Osteoblast (primary cell): ENCODE measurements at regions not wholly inside any gene's neighbourhood (a gene's known extent, or its start where the extent isn't known, plus 50 kb on each side); places are given as distances from the start of the nearest gene placed in this dataset.

Experiments
- DNase-seq: peaks from one replicate; pipeline ENCODE4 v3.0.0; 2011; ENCODE audit warnings: low spot score, mixed read lengths; ENCODE audit not compliant: insufficient read length; ENCODE audit errors: missing footprints
- H2AFZ ChIP-seq: 2 replicates; pipeline ENCODE4 v1.6.0; 2011; ENCODE audit warnings: mild to moderate bottlenecking, low read length
- H3K27ac ChIP-seq: 2 replicates; pipeline ENCODE4 v1.5.1; 2011; ENCODE audit warnings: mild to moderate bottlenecking, low read depth, low read length, moderate library complexity
- H3K27me3 ChIP-seq: 2 replicates; pipeline ENCODE4 v1.6.0; 2012; ENCODE audit warnings: mild to moderate bottlenecking, control low read depth, inconsistent platforms, low read length, moderate library complexity; ENCODE audit not compliant: insufficient read depth
- H3K36me3 ChIP-seq: 2 replicates; pipeline ENCODE4 v1.5.1; 2011; ENCODE audit warnings: mild to moderate bottlenecking, low read length, control low read depth, moderate library complexity; ENCODE audit not compliant: insufficient read depth
- H3K4me1 ChIP-seq: 2 replicates; pipeline ENCODE4 v1.5.1; 2011; ENCODE audit warnings: mild to moderate bottlenecking, low read length, control low read depth, moderate library complexity; ENCODE audit not compliant: insufficient read depth
- H3K4me2 ChIP-seq: 2 replicates; pipeline ENCODE4 v1.6.0; 2011; ENCODE audit warnings: mild to moderate bottlenecking, low read length; ENCODE audit not compliant: insufficient read depth
- H3K4me3 ChIP-seq: fragments of 200-600 bp; sonication (generic); 3 replicates; pipeline ENCODE4 v1.5.1; 2012; ENCODE audit warnings: mild to moderate bottlenecking, low read length, inconsistent platforms; ENCODE audit not compliant: insufficient read depth
- H3K79me2 ChIP-seq: 2 replicates; pipeline ENCODE4 v1.6.0; 2012; ENCODE audit warnings: mild to moderate bottlenecking, low read length, control low read depth, inconsistent platforms; ENCODE audit not compliant: insufficient read depth
- H3K9me3 ChIP-seq: 2 replicates; pipeline ENCODE4 v1.5.1; 2011; ENCODE audit warnings: low read depth, low read length, control low read depth
- H4K20me1 ChIP-seq: 2 replicates; pipeline ENCODE4 v1.6.0; 2012; ENCODE audit warnings: mild to moderate bottlenecking, low read length, control low read depth; ENCODE audit not compliant: insufficient read depth
- TF ChIP-seq, protein P1 (sequence below): IDR thresholded peaks from 2 replicates; pipeline ENCODE4 v1.5.1; 2011; ENCODE audit warnings: mild to moderate bottlenecking, low read depth, low read length, moderate library complexity; ENCODE audit errors: extremely low read depth

DNA sequence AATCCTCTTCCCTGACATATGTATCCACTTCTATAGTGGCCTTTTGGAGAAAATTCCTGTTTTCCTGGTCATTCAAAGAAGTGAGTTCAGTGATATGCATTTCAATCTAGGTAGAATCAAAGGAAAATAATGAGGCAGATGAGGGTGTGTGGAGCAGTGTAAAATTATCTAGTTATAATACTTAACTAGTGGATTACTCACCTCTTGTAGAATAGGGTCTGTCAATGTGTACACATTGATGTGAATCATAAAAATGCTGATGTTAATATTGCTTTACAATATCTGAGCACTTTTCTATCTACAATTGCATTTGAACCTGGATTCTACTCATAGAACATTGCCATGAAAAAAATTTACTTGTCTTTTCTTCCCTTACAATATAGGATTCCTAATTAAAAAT, 293.5 kb downstream of the GBA3 start:
- TF ChIP-seq, protein P1, sequence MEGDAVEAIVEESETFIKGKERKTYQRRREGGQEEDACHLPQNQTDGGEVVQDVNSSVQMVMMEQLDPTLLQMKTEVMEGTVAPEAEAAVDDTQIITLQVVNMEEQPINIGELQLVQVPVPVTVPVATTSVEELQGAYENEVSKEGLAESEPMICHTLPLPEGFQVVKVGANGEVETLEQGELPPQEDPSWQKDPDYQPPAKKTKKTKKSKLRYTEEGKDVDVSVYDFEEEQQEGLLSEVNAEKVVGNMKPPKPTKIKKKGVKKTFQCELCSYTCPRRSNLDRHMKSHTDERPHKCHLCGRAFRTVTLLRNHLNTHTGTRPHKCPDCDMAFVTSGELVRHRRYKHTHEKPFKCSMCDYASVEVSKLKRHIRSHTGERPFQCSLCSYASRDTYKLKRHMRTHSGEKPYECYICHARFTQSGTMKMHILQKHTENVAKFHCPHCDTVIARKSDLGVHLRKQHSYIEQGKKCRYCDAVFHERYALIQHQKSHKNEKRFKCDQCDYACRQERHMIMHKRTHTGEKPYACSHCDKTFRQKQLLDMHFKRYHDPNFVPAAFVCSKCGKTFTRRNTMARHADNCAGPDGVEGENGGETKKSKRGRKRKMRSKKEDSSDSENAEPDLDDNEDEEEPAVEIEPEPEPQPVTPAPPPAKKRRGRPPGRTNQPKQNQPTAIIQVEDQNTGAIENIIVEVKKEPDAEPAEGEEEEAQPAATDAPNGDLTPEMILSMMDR: no peak
- Histone ChIP-seq H3K4me2 (no peak overlapping the region), H3K36me3 (no peaks in the 10 kb centered on the region), H3K9me3 (no peaks in the 10 kb centered on the region), H3K27me3 (no peaks in the 10 kb centered on the region), H3K27ac (no peak overlapping the region), H3K4me3 (no peak overlapping the region), H2AFZ (no peak overlapping the region), H4K20me1 (no peaks in the 10 kb centered on the region), H3K79me2 (no peaks in the 10 kb centered on the region), H3K4me1 (peaks cover 31% of the 10 kb centered on the region)
- no peak for DNase-seq

DNA sequence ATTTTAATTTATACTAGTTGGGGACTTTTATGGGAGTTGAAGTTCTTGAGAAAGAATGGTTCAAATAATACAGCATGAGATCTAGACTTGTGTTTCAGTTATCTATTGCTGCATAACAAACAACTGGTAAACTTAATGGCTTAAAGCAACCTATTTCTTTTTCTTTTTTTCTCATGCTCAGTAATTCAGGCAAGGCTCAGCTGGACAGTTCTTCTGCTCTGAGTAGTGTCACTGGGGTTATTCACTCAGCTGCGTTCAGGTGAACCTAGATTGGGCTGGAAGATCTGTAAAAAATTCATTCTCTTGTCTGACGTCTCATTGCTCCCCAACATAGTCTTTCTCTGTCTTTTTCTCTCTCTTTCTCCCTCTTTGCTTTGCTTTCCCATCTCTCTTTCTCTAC, 291.7 kb downstream of the GBA3 start:
- Histone ChIP-seq H2AFZ (no peak overlapping the region), H4K20me1 (no peaks in the 10 kb centered on the region)

DNA sequence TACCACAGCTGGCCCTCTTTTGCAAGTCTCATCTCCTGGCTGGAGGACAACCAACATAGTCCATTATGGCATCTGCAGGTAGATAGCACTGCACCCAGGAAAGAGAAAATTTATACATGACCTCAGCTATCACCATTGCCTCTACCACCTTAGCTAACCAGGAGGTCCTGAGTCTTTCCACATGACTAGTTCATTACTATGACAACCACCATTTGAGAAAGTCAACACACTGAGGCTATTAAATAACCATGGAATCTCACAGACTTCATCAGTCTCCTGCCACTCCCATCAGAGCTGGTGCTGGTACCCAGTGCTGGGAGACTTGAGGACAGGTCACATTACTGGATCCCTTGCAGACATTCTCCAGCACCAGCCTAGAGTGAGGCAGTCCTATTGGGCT, 285.9 kb downstream of the GBA3 start:
- Histone ChIP-seq H3K4me2 (no peak overlapping the region), H3K36me3 (no peaks in the 10 kb centered on the region), H3K4me1 (no peaks in the 10 kb centered on the region), H3K79me2 (no peaks in the 10 kb centered on the region), H2AFZ (no peak overlapping the region), H3K9me3 (no peaks in the 10 kb centered on the region), H4K20me1 (no peaks in the 10 kb centered on the region), H3K4me3 (no peak overlapping the region), H3K27me3 (no peaks in the 10 kb centered on the region), H3K27ac (no peak overlapping the region)
- DNase-seq: no peak
- TF ChIP-seq, protein P1: no peak

More for the DNA sequence above, 291.7 kb downstream of the GBA3 start:
- Histone ChIP-seq H3K36me3 (no peaks in the 10 kb centered on the region), H3K79me2 (no peaks in the 10 kb centered on the region), H3K27ac (no peak overlapping the region), H3K27me3 (no peaks in the 10 kb centered on the region), H3K4me2 (no peak overlapping the region), H3K4me3 (no peak overlapping the region), H3K9me3 (no peaks in the 10 kb centered on the region), H3K4me1 (peaks cover 31% of the 10 kb centered on the region)
- no peak for DNase-seq
- TF ChIP-seq, protein P1: no peak

DNA sequence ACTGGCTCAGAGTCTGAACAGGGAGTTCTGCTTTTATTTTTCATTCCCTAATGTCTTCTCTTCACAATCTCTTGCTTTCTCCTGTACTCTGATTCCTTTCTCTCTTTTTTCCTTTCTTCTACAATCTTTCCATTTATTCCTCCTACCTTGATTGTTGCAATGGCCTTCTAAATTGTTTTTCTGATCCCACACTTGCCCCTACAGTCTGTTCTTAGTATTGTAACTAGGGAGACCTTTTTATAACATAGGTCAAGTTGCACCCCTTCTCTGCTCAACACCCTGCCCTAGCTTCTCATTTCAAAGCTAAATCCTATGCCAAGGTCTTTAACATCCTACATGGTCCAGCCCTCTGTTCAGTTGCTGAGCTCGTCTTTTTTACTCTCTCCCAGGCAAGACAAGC, 277.9 kb downstream of the GBA3 start:
- TF ChIP-seq, protein P1: no peak
- no peaks in the 10 kb centered on the region for H3K27me3 ChIP-seq
- peak overlapping the region; percentile 26 for H2AFZ ChIP-seq
- no peaks in the 10 kb centered on the region for H4K20me1 ChIP-seq
- no peaks in the 10 kb centered on the region for H3K79me2 ChIP-seq
- no peak overlapping the region for H3K27ac ChIP-seq
- H3K4me3 ChIP-seq: no peak overlapping the region
- no peaks in the 10 kb centered on the region for H3K9me3 ChIP-seq
- H3K4me2 ChIP-seq: no peak overlapping the region
- no peaks in the 10 kb centered on the region for H3K36me3 ChIP-seq
- no peak for DNase-seq
- H3K4me1 ChIP-seq: peaks cover 27% of the 10 kb centered on the region
